Stimulated activated naive CD8-positive, alpha-beta T cell treated with anti-CD3 and anti-CD28 coated beads, Interleukin-15, Interleukin-2, amounts not matched to agents 100 ng/mL and 50 ng/mL, for 24 hours (primary cell): ENCODE measurements at regions not wholly inside any gene's neighbourhood (a gene's known extent, or its start where the extent isn't known, plus 50 kb on each side); places are given as distances from the start of the nearest gene placed in this dataset.

Experiments
- H3K27ac Mint-ChIP-seq: one replicate; pipeline ENCODE4 v1.8.0; 2021; ENCODE audit warnings: mild to moderate bottlenecking, mixed read lengths
- H3K27me3 Mint-ChIP-seq: one replicate; pipeline ENCODE4 v1.8.0; 2021; ENCODE audit warnings: mixed read lengths
- H3K36me3 Mint-ChIP-seq: one replicate; pipeline ENCODE4 v1.8.0; 2021; ENCODE audit warnings: low read depth, mixed read lengths
- H3K4me1 Mint-ChIP-seq: one replicate; pipeline ENCODE4 v1.8.0; 2021; ENCODE audit warnings: low read depth, mixed read lengths
- H3K4me3 Mint-ChIP-seq: one replicate; pipeline ENCODE4 v1.8.0; 2021; ENCODE audit warnings: mild to moderate bottlenecking, mixed read lengths
- H3K9me3 Mint-ChIP-seq: one replicate; pipeline ENCODE4 v1.8.0; 2021; ENCODE audit warnings: mixed read lengths

- H3K9me3 Mint-ChIP-seq: peaks cover 4% of the 10 kb centered on the region
- H3K4me1 Mint-ChIP-seq: peaks cover 30% of the 10 kb centered on the region
- H3K4me3 Mint-ChIP-seq: no peak overlapping the region
- no peaks in the 10 kb centered on the region for H3K36me3 Mint-ChIP-seq
- H3K27ac Mint-ChIP-seq: no peak overlapping the region
- H3K27me3 Mint-ChIP-seq: no peaks in the 10 kb centered on the region
Measured at GRCh38 chr2:100650151-100650550, 87.4 kb downstream of the PDCL3 start.

DNA sequence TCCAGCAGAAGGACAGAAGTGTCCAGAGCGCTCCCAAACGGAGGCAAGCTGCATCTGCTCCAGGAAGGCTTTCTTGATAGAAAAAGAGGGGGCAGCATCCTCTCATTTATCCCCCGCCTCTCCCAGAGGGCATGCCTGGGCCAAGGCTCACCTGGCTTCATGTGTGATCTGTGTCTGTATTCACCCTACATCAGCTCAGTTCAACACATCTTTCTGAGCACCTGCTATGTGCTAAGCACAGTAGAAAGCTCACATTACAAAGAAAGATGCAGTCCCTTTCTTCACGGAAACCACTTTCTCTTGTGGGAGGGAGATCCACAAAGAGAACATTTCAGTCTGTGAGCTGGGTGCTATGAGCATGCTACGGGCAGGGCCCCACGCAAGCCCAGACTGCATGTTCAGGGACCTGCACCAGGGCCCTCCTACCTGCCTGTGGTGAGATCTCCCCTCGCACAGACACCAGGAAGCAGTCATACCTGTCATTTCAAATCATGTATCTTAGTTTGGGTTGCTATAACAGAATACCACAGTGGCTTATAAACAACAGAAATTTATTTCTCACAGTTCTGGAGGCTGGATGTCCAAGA lies 90.7 kb downstream of the PDCL3 start:
- peaks cover 27% of the 10 kb centered on the region for H3K4me1 Mint-ChIP-seq
- no peak overlapping the region for H3K27ac Mint-ChIP-seq
- no peaks in the 10 kb centered on the region for H3K27me3 Mint-ChIP-seq
- no peak overlapping the region for H3K4me3 Mint-ChIP-seq
- no peaks in the 10 kb centered on the region for H3K9me3 Mint-ChIP-seq
- H3K36me3 Mint-ChIP-seq: no peaks in the 10 kb centered on the region

GRCh38 chr2:100654611-100655010 lies 91.8 kb downstream of the PDCL3 start:
- Mint-ChIP-seq H3K36me3 (no peaks in the 10 kb centered on the region), H3K27me3 (no peaks in the 10 kb centered on the region), H3K9me3 (no peaks in the 10 kb centered on the region), H3K27ac (no peak overlapping the region), H3K4me3 (no peak overlapping the region), H3K4me1 (peaks cover 26% of the 10 kb centered on the region)

- H3K9me3 Mint-ChIP-seq: no peaks in the 10 kb centered on the region
- no peak overlapping the region for H3K4me3 Mint-ChIP-seq
- H3K27ac Mint-ChIP-seq: no peak overlapping the region
- H3K4me1 Mint-ChIP-seq: peaks cover 19% of the 10 kb centered on the region
- peaks cover 4% of the 10 kb centered on the region for H3K27me3 Mint-ChIP-seq
- no peaks in the 10 kb centered on the region for H3K36me3 Mint-ChIP-seq
Measured at GRCh38 chr2:100655446-100655845, 92.7 kb downstream of the PDCL3 start.

GRCh38 chr2:100655936-100656534 lies 93.2 kb downstream of the PDCL3 start:
- Mint-ChIP-seq H3K4me3 (no peak overlapping the region), H3K9me3 (no peaks in the 10 kb centered on the region), H3K27ac (no peak overlapping the region), H3K4me1 (peaks cover 15% of the 10 kb centered on the region), H3K36me3 (no peaks in the 10 kb centered on the region), H3K27me3 (peaks cover 5% of the 10 kb centered on the region)

GRCh38 chr2:100658017-100658416 lies 95.2 kb downstream of the PDCL3 start:
- H3K4me3 Mint-ChIP-seq: no peak overlapping the region
- H3K9me3 Mint-ChIP-seq: no peaks in the 10 kb centered on the region
- peaks cover 5% of the 10 kb centered on the region for H3K27me3 Mint-ChIP-seq
- peaks cover 8% of the 10 kb centered on the region for H3K4me1 Mint-ChIP-seq
- no peak overlapping the region for H3K27ac Mint-ChIP-seq
- no peaks in the 10 kb centered on the region for H3K36me3 Mint-ChIP-seq

DNA sequence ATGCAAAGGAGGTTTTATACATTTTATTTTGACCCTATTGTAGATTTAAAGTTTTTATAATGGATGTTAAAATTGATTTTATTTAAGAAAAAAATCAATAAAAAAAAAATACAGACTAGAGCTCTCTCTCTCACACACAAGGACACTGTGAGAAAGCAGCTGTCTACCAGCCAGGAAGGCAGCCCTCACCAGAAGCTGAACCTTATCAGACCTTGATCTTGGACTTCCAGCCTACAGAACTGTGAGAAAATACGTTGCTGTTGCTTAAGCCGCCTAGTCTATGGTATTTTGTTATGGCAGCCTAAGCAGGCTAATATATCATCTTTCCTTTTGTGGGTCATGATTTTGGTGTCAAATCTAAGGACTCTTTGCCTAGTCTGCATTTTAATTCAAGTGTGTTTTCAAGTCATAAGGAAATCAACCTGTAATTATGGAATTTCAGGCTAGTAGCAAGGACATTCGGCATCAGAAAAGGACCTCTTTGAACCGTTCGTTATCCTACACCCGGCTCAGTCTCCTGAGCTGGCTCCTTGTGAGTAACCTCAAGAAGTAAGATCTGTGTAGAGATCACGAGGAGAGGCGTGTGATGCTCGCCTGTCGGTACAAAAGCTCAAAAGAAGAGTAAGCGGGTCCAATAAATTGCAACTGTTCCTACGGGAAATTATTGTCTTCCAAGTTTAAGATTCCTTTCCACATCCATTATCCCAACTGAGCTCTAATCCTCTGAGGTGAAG lies 98.2 kb downstream of the PDCL3 start:
- Mint-ChIP-seq H3K4me1 (no peaks in the 10 kb centered on the region), H3K9me3 (no peaks in the 10 kb centered on the region), H3K27me3 (peaks cover 5% of the 10 kb centered on the region), H3K36me3 (no peaks in the 10 kb centered on the region), H3K4me3 (no peak overlapping the region), H3K27ac (no peak overlapping the region)

- Mint-ChIP-seq H3K4me1 (no peaks in the 10 kb centered on the region), H3K9me3 (no peaks in the 10 kb centered on the region), H3K27me3 (peaks cover 5% of the 10 kb centered on the region), H3K4me3 (no peak overlapping the region), H3K36me3 (no peaks in the 10 kb centered on the region), H3K27ac (no peak overlapping the region)
Measured at GRCh38 chr2:100662866-100663265, 100.1 kb downstream of the PDCL3 start.

- Mint-ChIP-seq H3K36me3 (no peaks in the 10 kb centered on the region), H3K27ac (no peak overlapping the region), H3K4me1 (no peaks in the 10 kb centered on the region), H3K4me3 (no peak overlapping the region), H3K27me3 (peaks cover 5% of the 10 kb centered on the region), H3K9me3 (no peaks in the 10 kb centered on the region)
Measured at GRCh38 chr2:100664021-100664755, 101.4 kb downstream of the PDCL3 start.

DNA sequence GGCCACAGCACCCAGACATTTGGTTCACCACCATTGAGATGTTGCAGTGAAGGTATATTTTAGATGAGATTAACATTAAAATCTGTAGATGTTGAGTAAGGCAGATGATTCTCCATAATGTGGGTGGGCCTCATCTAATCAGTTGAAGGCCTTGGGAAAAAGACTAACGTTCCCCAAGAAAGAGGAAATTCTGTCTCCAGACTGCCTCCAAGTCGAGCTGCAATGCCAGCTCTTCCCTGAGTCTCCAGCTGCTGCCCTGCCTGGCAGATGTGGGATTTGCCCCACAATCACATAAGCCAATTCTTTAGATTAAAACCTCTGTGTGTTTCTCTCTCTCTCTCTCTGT lies 101.9 kb downstream of the PDCL3 start:
- Mint-ChIP-seq H3K9me3 (no peaks in the 10 kb centered on the region), H3K4me1 (no peaks in the 10 kb centered on the region), H3K27ac (peak overlapping the region; percentile 13), H3K27me3 (peaks cover 5% of the 10 kb centered on the region), H3K36me3 (no peaks in the 10 kb centered on the region), H3K4me3 (no peak overlapping the region)

DNA sequence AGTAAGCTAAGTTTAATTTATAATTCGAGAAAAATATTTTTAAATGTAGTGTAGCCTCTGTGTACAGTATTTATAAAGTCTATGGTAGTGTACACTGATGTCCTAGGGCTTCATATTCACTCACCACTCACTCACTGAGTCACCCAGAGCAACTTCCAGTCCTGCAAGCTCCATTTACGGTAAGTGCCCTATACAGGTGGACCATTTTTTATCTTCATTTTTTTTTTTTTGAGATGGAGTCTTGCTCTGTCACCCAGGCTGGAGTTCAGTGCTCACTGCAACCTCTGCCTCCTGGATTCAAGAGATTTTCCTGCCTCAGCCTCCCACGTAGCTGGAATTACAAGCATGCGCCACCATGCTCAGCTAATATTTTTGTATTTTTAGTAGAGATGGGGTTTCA lies 104.2 kb downstream of the PDCL3 start:
- no peak overlapping the region for H3K4me3 Mint-ChIP-seq
- H3K36me3 Mint-ChIP-seq: no peaks in the 10 kb centered on the region
- no peaks in the 10 kb centered on the region for H3K27me3 Mint-ChIP-seq
- no peaks in the 10 kb centered on the region for H3K4me1 Mint-ChIP-seq
- no peaks in the 10 kb centered on the region for H3K9me3 Mint-ChIP-seq
- no peak overlapping the region for H3K27ac Mint-ChIP-seq

DNA sequence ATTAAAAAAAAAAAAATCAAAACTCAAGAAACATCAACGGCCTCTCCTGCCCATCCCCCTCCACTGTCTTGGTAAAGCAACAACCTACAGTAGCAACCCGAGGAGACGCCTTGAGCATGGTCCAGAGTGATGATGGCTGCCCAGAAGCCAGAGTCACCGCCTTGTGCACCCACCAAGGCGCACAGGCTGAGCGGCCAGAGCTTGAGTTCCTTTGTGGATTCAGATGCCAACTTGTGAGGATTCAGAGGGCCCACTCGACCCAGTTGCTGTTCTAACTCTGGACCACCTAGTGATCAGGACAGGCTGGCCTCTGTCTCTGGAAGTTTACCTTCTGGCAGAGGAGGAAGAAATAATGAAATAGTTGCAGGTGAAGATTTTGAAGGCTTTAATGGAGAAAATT lies 105.0 kb downstream of the PDCL3 start:
- no peak overlapping the region for H3K4me3 Mint-ChIP-seq
- H3K27me3 Mint-ChIP-seq: no peaks in the 10 kb centered on the region
- H3K9me3 Mint-ChIP-seq: no peaks in the 10 kb centered on the region
- H3K36me3 Mint-ChIP-seq: no peaks in the 10 kb centered on the region
- H3K27ac Mint-ChIP-seq: no peak overlapping the region
- no peaks in the 10 kb centered on the region for H3K4me1 Mint-ChIP-seq

GRCh38 chr2:100670232-100670631 lies 107.4 kb downstream of the PDCL3 start:
- Mint-ChIP-seq H3K27me3 (no peaks in the 10 kb centered on the region), H3K4me3 (no peak overlapping the region), H3K27ac (no peak overlapping the region), H3K9me3 (no peaks in the 10 kb centered on the region), H3K36me3 (no peaks in the 10 kb centered on the region), H3K4me1 (no peaks in the 10 kb centered on the region)

DNA sequence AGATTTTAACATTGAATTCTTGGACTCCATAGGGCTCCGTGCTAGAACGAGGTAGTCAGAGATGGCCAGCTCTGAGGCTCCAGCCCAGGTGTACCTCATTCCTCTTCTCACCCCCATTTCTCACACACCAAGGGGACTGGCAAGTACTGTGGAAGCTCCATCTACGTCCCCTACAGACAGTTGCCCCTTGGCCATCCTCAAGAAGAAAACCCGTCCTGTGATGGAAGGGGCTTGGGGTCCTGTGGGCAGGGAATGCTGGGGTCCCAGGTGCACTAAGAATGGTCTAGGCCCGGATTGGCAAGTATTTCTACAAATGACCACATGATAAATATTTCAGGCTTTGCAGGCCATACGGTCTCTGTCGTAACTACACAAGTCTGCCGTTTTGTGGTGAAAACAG lies 110.3 kb downstream of the PDCL3 start:
- no peaks in the 10 kb centered on the region for H3K36me3 Mint-ChIP-seq
- no peaks in the 10 kb centered on the region for H3K9me3 Mint-ChIP-seq
- H3K27me3 Mint-ChIP-seq: no peaks in the 10 kb centered on the region
- H3K27ac Mint-ChIP-seq: no peak overlapping the region
- H3K4me3 Mint-ChIP-seq: no peak overlapping the region
- H3K4me1 Mint-ChIP-seq: no peaks in the 10 kb centered on the region
